SK-N-SH treated with all-trans-retinoic acid at 6 μM for 48 hours (cell line): ENCODE measurements at regions not wholly inside any gene's neighbourhood (a gene's known extent, or its start where the extent isn't known, plus 50 kb on each side); places are given as distances from the start of the nearest gene placed in this dataset.

Experiments used
- GLIS3 ChIP-seq: fragments of 250-450 bp; sonication (Bioruptor Pico); IDR thresholded peaks from 2 replicates; pipeline ENCODE4 v1.5.0; 2020; ENCODE audit warnings: mild to moderate bottlenecking, moderate library complexity
- ISL1 ChIP-seq: fragments of 250-450 bp; sonication (Bioruptor Pico); IDR thresholded peaks from 2 replicates; pipeline ENCODE4 v2.1.2; 2022; ENCODE audit warnings: mild to moderate bottlenecking, moderate library complexity
- ZFP3 ChIP-seq: fragments of 250-450 bp; sonication (Bioruptor Pico); IDR thresholded peaks from 2 replicates; pipeline ENCODE4 v1.5.0; 2020; ENCODE audit warnings: mild to moderate bottlenecking, moderate library complexity
- ZNF70 ChIP-seq: fragments of 450-650 bp; formaldehyde crosslinking; IDR thresholded peaks from 2 replicates; pipeline ENCODE4 v1.5.0; 2020; ENCODE audit warnings: mild to moderate bottlenecking, moderate library complexity
- TF ChIP-seq, protein P1 (sequence below): fragments of 250-450 bp; sonication (Bioruptor Pico); IDR thresholded peaks from 2 replicates; pipeline ENCODE4 v1.8.0; 2020; ENCODE audit warnings: mild to moderate bottlenecking, moderate library complexity, borderline replicate concordance

DNA sequence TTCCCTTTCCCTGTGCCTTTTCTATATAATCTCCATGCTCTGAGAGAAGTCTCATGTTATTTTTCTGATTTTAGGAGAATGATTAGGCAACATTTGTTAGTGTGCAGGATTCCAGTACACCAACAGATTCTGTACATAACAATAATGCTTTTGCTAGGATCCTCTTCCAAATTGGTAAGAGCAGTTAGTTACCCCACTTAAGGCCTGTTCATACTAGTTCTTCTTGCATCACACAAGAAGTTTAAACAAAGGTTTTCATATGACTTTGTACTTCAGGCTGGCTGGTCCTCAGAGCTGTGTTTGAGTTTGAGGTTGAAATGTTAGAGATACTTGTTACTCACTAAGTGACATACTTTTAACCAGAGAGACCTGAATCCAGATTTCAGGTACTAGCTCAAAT is 686.9 kb upstream of the NRXN1 start:
- TF ChIP-seq GLIS3 (CRISPR knock-in tag) (no peak), ZFP3 (CRISPR knock-in tag) (no peak), ZNF70 (no peak), ISL1 (CRISPR knock-in tag) (no peak)
- TF ChIP-seq, protein P1, sequence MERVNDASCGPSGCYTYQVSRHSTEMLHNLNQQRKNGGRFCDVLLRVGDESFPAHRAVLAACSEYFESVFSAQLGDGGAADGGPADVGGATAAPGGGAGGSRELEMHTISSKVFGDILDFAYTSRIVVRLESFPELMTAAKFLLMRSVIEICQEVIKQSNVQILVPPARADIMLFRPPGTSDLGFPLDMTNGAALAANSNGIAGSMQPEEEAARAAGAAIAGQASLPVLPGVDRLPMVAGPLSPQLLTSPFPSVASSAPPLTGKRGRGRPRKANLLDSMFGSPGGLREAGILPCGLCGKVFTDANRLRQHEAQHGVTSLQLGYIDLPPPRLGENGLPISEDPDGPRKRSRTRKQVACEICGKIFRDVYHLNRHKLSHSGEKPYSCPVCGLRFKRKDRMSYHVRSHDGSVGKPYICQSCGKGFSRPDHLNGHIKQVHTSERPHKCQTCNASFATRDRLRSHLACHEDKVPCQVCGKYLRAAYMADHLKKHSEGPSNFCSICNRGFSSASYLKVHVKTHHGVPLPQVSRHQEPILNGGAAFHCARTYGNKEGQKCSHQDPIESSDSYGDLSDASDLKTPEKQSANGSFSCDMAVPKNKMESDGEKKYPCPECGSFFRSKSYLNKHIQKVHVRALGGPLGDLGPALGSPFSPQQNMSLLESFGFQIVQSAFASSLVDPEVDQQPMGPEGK (CRISPR knock-in tag): no peak
